GM18858 (cell line): ENCODE measurements at regions not wholly inside any gene's neighbourhood (a gene's known extent, or its start where the extent isn't known, plus 50 kb on each side); places are given as distances from the start of the nearest gene placed in this dataset.

ENCODE experiments used
- ATAC-seq: cut with Tn5 transposase; IDR thresholded peaks from one replicate; pipeline ENCODE4 v1.9.1; 2021; ENCODE audit not compliant: unreplicated experiment

- no peak for ATAC-seq
These were observed 216.0 kb upstream of the ZNF32 start for GRCh38 chr10:43864656-43865055.

- no peak for ATAC-seq
These were observed 215.3 kb upstream of the ZNF32 start for GRCh38 chr10:43863859-43864591.

DNA sequence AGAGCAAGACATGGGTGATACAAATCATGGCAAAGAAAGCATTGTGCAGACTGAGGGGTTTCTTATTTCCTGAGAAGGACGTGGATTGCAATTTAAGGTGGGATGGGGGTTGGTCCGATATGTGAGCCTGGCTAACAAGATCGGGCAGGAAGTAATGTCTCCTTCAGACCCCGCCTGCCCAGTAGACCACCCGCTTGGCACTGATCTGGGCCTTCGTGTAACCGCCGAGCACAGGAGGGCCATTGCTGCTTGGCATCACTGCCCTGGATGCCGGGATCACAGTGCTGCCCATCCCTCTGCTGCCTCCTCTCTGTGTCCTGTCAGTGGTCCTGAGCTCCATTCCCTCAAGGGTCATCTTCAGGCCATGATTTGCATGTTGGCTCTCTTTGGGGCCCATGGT lies 214.6 kb upstream of the ZNF32 start:
- no peak for ATAC-seq

- no peak for ATAC-seq
These were observed 214.1 kb upstream of the ZNF32 start for GRCh38 chr10:43862756-43863155.

DNA sequence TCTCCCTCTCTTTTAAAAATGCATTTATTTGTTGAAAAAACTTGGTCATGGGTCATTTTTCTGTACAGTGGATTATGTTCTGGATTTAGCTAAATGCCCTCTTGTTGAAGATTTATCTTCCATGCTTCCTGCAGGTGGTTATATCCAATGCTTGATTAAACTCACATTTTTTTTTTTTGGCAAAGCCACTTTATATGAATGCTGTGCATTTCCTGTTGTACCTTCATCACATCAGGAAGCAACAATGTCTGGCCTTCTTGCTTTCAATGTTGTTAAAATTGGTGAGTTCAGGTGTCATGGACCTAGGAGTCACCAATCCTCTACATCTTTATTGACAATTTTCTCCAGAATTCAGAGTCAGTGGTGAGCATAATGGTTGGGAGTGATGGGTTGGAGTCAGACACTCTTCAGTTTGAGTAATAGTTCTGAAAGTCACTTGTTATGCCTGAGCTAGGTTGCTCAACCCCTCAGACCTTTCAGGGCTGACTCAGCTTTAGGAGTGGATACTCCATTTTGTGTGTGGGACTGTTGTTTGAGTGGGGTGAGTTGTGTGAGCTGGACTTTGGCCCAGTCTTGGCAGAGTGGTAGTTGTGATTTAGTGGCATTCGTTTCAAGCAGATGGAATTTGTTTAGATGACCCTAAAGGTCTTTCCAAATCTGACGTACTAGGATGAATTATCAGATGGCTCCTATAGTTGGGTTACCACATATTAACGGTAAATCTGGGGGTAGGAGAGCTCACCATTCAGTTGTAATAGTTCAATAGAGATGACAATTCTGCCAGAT lies 213.5 kb upstream of the ZNF32 start:
- no peak for ATAC-seq

DNA sequence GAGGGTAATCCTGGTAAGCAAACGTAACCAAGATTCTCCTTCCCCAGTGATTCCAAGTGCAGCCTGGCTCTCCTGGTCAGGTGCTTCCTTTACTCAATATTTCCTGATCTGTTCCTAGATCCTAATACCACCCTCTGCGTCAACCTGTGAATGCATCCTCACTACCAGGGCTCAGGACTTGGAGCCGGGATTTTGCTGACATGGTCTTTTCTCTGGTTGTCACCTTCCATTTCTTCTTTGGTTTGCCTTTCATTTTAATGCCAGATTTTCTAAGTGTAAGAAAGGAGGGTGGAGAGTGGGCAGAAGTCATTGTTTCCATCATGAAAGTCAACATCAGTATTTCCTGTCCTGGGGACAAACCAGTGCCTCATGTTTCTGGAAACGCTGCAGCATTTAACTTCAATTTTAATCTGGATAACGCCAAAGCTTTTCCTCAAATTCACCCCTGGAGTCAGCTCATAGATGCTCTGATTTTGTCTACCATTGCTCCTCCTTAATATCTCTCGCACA lies 210.4 kb upstream of the ZNF32 start:
- ATAC-seq: no peak

- ATAC-seq: no peak
These were observed 209.2 kb upstream of the ZNF32 start for GRCh38 chr10:43857931-43858315.

DNA sequence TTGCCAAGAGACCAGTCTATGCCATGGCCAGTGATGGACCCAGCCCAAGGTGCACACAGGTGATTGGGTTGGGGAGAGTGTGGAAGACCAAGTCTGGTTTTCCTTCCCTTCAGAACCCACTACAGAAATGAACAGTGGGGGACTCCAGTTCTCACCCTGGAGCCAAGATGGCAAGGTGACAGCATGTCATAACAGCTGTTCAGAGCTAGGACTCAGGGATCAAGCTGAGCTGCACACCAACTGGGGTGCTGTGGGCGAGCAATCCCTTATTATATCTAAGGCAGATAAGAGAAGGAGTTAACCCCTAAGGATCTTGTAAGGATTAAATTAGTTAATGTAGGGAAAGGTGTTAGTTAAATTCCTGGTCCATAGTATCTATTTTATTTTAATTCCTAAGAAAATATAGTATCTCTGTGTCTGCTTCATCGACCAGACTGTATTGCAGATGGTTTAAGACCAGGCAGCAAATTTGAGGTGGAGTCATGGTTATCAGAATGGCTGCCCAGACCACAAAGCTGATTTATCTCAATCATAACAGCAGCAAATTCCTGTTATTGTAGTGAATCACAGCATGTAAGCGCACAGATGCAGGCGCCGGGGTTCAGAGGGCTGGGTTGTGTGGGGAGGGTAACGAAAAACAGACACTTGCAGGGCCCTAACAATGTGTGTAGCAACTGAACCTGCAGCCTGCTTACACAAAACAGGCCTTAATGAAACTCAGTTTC lies 208.7 kb upstream of the ZNF32 start:
- no peak for ATAC-seq

- no peak for ATAC-seq
These were observed 207.6 kb upstream of the ZNF32 start for GRCh38 chr10:43856299-43856698.

DNA sequence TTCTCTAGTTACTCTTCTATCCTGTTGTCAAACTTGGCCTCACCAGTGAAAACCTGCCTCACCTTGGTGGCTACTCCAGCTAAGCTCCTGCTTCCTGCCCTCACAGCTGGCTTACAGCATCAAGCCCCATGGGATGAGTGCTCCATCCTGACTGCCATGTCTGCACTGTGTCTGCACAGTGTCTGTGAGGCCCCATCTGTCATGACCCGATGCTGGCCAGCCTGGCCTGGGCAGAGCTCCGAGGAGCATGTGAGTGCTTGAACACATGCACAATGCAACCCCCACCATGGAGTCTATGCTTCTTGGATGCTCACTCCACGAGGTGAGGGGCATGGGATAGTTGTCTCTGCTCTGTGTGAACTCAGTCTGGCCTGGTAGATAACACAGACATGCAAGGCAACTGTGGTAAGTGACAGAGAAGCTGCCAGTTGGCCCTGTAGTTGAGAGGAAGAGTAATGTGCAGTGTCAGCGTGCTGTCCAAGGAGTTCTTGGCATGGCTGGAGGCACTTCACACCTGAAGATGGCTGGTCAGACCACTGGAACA lies 207.1 kb upstream of the ZNF32 start:
- ATAC-seq: no peak

DNA sequence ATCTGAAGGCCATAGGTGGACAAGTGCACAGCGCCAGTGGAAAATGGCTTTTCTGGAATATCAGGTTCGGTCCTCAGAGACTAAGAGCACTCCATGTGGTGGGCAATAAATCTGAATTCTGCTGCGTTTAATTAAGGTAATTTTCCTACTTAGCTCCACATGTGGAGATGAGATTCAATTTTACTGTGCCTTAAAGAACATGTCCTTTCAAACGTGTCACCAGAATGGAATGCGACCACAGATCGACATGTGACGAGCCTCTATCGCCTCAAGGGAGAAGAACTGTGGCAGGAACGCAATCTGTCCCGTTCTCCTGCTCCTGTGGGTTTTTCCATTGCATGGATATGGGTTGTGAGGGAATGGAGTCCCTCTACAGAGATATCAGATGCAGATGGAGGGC lies 205.3 kb upstream of the ZNF32 start:
- ATAC-seq: no peak

DNA sequence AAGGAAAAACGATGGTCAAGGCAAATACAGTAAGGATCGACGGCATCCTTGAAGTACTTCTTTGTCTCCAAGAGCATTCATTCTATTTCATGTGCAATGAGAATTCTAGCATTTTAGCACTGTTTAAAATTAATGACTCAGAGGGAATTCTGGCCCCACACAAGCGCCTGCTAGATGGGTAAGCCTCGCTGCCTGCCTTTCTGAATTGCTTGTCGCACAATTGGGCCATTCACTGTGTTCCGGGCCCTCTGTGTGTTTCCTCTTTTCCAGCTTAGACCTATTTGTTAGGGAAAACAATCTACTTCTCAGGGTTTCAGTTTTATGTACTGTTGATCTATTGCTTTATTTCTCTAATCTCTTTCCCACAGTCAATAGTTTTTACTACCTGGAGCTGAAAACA lies 204.7 kb upstream of the ZNF32 start:
- no peak for ATAC-seq

DNA sequence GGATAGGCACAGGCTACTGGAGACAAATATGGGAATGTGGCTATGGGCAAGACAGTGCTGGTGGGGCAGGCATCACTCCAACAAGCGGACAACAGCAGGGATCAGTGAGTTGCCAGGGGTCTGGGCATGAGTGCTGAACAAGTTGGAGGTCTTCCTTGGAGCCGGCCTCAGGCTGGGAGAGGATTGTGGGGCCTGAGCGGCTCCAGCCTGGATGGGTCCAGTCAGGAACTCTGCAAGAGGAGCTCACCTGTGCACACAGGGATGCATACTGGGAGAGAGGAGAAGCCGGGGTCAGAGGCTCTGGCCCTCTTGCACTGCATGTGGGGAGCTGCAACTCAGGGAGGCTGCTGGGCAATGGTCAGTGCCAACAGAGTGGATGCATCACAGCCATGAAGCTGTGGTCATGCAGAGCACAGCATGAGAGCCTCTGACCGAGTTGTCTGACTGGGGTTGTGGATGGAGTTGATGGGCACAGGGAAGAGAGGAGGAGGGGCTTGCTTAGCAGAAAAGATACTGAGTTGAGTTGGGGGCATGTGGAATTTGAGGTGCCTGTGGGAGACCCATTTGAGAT lies 204.0 kb upstream of the ZNF32 start:
- ATAC-seq: no peak

GRCh38 chr10:43852149-43852548 lies 203.5 kb upstream of the ZNF32 start:
- ATAC-seq: no peak

DNA sequence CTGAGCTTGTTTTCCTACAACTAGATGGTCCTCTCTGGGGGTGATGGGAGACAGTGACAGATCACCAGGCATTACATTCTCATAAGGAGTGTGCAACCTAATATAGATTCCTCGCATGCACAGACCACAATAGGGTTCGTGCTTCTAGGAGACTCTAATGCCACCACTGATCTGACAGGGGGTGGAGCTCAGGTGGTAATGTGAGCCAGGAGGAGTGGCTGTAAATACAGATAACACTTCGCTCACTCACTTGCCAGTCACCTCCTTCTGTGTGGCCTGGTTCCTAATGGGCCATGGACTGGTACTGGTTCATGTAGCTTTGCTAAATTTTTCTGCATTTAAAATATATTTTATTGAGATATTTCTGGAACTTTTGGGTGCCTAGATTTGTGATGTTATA lies 202.3 kb upstream of the ZNF32 start:
- ATAC-seq: no peak

GRCh38 chr10:43849551-43849950 lies 200.9 kb upstream of the ZNF32 start:
- ATAC-seq: no peak

DNA sequence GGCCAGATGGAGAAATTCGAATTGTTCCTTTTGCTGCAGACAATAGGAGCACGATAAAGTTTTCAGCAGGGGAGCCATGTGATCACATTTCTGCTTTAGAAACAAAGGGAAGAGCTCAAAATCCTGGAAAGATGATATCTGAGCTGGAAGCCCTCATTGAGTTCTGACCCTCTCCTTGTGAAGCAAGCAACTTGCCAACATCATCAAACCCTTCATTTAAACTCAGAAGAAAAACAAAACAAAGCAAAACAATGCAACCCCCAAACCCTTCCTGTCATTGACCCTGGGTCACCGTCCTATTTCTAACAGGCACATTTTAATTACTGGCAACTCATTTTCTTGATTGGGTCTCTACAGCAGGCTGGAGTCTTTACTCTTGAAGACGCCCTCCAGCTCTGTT lies 198.3 kb upstream of the ZNF32 start:
- ATAC-seq: no peak

- ATAC-seq: no peak
These were observed 197.6 kb upstream of the ZNF32 start for GRCh38 chr10:43846187-43846680.

DNA sequence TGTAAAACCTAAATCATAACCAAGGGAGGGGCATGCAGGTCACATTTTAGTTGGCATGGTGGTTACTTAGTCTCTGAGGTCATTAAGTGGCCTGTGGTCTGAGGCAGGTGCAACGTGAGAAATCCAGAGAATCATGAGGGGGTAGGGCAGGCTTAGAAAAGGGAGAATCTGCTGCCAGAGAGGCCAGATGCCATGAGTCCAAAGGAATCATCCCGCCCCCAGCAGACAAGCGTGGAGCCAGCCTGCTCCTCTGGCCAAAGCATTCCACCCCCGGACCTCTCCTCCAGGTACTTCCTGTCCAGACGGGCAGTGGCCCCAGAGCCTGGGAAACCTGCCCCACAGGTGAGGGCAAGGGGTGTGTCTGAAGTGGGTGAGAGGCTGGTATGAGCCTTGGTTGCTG lies 196.4 kb upstream of the ZNF32 start:
- no peak for ATAC-seq

DNA sequence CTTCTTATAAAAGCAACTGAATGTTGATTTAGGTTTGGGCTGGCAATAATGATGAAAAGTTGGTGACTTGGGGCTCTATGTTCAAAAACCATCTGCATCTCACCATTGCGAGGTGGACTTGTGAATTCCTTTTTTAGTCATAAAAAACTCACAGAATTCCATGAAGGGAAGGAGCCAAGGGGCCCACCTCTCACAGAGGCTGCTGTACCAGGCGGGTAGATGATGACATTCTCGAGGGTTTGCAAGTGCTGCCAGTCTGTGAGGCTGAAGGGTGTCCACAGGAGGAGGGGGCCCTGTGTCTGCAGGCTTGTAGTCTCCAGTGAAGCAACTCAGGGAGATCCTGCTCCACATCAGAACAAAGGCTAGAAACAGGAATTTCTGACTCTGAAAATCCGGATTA lies 195.5 kb upstream of the ZNF32 start:
- ATAC-seq: no peak
